Endothelial cell of umbilical vein (primary cell): ENCODE measurements at regions not wholly inside any gene's neighbourhood (a gene's known extent, or its start where the extent isn't known, plus 50 kb on each side); places are given as distances from the start of the nearest gene placed in this dataset.

Experiments used
- EZH2 ChIP-seq: IDR thresholded peaks from 2 replicates; pipeline ENCODE4 v1.6.1; 2012; ENCODE audit warnings: borderline replicate concordance, low read depth, mild to moderate bottlenecking, moderate library complexity, low read length, inconsistent platforms; ENCODE audit not compliant: severe bottlenecking
- POLR2A ChIP-seq: IDR thresholded peaks from 2 replicates; pipeline ENCODE4 v1.6.1; 2012; ENCODE audit warnings: low read depth, mild to moderate bottlenecking, control low read depth, low read length
- POLR2AphosphoS5 ChIP-seq: IDR thresholded peaks from 2 replicates; pipeline ENCODE4 v1.6.1; 2012; ENCODE audit warnings: low read depth, mild to moderate bottlenecking, control low read depth, low read length, moderate library complexity; ENCODE audit not compliant: insufficient read depth
- TF ChIP-seq, protein P1 (sequence below), 2 donors: IDR thresholded peaks; 1 replicate in 1 of 2; 2 replicates in 1 of 2; pipeline ENCODE4 v1.5.1; 2011; ENCODE audit warnings: low read length in 2 of 2, mild to moderate bottlenecking in 2 of 2, moderate library complexity in 2 of 2, control low read depth in 1 of 2, inconsistent platforms in 1 of 2, low read depth in 1 of 2; ENCODE audit not compliant: insufficient read depth in 1 of 2; ENCODE audit errors: extremely low read depth in 1 of 2

DNA sequence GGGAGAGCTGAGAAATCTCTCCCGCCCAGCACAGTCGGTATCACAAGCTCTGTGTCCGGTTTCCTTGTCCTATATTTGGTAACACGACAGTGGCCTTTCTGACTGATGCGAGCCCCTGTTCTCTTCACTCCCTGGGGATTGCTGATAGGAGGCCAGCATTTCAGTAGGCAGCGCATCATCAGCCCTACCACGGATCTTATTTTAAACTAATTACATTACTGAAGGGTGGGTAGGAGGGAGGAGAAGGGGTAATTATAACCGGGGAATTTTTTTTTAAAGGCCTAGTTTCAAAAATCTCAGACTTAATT, 125.6 kb upstream of the LGALSL start:
- TF ChIP-seq, protein P1, sequence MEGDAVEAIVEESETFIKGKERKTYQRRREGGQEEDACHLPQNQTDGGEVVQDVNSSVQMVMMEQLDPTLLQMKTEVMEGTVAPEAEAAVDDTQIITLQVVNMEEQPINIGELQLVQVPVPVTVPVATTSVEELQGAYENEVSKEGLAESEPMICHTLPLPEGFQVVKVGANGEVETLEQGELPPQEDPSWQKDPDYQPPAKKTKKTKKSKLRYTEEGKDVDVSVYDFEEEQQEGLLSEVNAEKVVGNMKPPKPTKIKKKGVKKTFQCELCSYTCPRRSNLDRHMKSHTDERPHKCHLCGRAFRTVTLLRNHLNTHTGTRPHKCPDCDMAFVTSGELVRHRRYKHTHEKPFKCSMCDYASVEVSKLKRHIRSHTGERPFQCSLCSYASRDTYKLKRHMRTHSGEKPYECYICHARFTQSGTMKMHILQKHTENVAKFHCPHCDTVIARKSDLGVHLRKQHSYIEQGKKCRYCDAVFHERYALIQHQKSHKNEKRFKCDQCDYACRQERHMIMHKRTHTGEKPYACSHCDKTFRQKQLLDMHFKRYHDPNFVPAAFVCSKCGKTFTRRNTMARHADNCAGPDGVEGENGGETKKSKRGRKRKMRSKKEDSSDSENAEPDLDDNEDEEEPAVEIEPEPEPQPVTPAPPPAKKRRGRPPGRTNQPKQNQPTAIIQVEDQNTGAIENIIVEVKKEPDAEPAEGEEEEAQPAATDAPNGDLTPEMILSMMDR (IDR thresholded peaks at IDR 0.05; ENCODE audit: extremely low read depth in 1 of 2, insufficient read depth in 1 of 2, low read depth in 1 of 2, low read length in 2 of 2) = no peak
- TF ChIP-seq POLR2A (no peak), POLR2AphosphoS5 (no peak), EZH2 (no peak)
